HG03095 (cell line): ENCODE measurements at regions not wholly inside any gene's neighbourhood (a gene's known extent, or its start where the extent isn't known, plus 50 kb on each side); places are given as distances from the start of the nearest gene placed in this dataset.
"Not testable (repeated sequence)": the region's sequence is repeated elsewhere in the genome, so short reads cannot be mapped to it uniquely, and the experiment has no call there.

Experiments
- ATAC-seq: cut with Tn5 transposase; IDR thresholded peaks from one replicate; pipeline ENCODE4 v1.9.1; 2021; ENCODE audit warnings: moderate library complexity; ENCODE audit not compliant: unreplicated experiment

GRCh38 chr12:22808860-22809259, 183.9 kb downstream of the ETNK1 start:
- ATAC-seq, result no peak

DNA sequence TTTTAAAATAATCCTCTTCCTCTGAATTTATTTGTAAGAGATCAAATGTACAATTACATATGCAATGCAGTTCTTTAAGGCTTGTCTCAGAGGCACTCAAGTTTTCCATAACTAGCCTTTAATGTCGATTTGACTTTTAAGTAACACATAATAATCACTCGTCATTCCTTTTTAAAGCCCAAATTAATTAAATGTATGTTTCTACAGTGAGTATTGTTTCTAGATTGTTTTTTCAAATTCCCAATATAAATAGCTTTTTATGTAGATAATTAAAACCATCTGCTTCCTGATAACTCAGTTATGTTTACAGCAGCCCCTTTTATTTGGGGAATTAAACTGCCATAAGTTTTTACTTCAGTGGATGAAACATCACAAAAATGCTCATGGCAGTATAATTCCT, 185.1 kb downstream of the ETNK1 start:
- no peak for ATAC-seq

- no peak for ATAC-seq
Observed at GRCh38 chr12:22812531-22812930, 187.6 kb downstream of the ETNK1 start.

DNA sequence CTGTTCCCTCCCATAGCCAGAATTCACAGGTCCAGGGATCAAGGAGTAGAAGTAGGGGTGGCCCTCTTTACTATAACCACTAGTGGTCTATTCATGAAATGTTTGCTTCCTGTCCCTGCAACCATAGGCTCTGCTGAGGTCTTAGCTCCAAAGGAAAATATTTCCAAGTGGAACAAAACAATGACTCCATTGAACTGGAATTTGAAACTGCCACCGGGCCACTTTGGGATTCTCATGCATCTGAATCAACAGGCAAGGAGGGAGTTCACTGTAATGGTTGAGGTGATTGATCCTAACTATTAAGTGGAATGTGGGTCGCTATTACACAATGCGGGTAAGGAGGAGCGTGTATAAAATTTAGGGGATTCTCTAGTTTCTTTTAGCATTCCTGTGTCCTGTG, 197.0 kb downstream of the ETNK1 start:
- no peak for ATAC-seq

- ATAC-seq, result no peak
Observed at GRCh38 chr12:22826026-22826425, 201.1 kb downstream of the ETNK1 start.

GRCh38 chr12:22826446-22826981, 201.5 kb downstream of the ETNK1 start:
- not testable (repeated sequence) for ATAC-seq

DNA sequence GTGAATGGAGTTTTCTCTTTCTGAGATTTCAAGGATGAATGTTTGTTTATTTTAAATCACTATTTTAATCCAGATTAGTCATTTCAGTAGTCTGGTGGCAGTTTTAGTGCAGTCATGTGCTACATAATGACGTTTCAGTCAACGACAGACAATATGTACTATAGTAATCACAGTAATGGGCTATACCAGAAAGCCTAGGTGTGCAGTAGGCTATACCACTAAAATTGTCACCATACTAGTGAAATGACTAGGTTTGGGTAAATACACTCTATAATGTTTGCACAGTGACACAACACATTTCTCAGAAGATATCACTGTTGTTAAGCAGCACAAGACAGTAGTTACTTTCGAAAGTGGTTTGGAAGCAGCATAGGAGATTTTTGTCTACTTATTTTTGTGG, 203.1 kb downstream of the ETNK1 start:
- ATAC-seq, result peak; percentile 65

GRCh38 chr12:22835431-22835830, 210.5 kb downstream of the ETNK1 start:
- no peak for ATAC-seq

DNA sequence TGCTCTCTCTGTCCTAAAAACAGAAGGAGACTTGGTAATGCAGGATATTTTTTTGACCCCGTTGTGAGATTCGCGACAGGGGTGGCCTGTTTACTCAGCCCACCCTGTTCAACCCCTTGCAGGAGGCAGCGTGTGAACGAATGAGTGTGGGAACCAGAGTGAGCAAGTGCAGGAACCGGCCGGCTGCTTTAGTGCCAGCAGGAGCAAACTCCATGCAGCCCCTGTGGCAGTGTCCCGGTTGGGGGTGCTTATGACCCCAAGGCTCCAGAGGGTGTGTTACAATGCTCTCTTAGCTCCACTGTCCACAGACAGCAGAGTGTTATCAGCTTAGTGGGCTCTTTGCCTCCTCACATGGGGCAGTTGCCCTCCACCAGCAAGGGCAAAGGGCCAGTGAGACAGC, 225.2 kb downstream of the ETNK1 start:
- no peak for ATAC-seq

GRCh38 chr12:22851532-22851931, 226.6 kb downstream of the ETNK1 start:
- no peak for ATAC-seq

DNA sequence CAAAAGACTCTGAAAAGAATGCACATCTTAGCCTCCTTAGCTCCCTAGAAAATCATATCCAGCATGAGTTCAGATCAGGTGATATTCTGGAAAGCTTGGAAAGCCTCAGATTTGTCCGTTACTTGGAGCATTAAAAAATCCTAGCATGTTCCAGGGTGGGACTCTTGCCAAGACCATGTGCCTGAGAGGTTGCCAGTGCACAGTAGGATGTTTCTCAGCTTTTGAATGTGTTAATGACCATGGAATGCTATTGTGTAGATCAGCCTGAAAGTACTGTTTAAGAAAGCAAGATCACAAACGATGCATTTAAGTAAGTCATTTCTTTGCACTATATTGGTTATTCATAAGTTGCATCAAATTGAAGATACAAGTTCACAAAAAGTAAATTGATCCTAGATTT, 230.5 kb downstream of the ETNK1 start:
- ATAC-seq, result no peak

- ATAC-seq, result no peak
Observed at GRCh38 chr12:22856178-22856577, 231.2 kb downstream of the ETNK1 start.

GRCh38 chr12:22858849-22859570, 234.0 kb downstream of the ETNK1 start:
- ATAC-seq, result no peak

GRCh38 chr12:22860926-22861325, 236.0 kb downstream of the ETNK1 start:
- ATAC-seq, result no peak

DNA sequence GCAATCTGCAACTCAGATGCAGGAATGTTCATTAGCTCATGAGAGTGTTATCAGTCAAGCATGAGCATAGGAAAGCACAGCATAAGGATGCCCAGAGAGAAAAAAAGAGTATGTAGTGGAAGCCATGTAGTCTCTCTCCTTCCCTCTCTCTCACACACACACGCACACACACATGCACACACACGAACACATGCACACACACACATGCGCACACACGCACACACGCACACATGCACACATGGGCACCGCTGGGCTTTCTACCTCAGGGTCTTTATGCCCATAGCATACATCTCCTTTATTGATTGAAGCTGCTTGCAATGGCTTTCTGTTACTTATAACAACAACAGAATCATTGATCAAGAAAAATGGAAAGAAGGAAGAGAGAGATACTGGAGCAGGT, 240.9 kb downstream of the ETNK1 start:
- no peak for ATAC-seq

DNA sequence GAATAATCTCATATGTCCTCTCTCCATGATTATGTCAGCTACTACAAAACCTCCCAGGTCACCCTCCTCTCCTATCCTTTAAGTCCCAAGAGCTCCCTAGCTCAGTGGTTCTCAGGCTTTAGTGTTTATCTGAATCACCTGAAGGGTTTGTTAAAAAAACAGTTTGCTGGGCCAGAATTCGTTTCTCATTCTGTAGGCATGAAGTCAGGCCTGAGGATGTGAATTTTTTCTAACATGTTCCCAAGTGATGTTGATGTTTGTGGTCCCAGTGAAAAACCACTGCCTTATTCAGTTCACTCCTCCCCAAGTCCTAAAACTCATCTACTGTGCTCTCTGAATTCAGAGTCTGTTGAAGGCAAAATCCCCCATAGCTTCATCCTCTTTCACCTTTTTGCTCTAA, 241.4 kb downstream of the ETNK1 start:
- ATAC-seq, result no peak

- ATAC-seq, result no peak
Observed at GRCh38 chr12:22874151-22874550, 249.2 kb downstream of the ETNK1 start.

DNA sequence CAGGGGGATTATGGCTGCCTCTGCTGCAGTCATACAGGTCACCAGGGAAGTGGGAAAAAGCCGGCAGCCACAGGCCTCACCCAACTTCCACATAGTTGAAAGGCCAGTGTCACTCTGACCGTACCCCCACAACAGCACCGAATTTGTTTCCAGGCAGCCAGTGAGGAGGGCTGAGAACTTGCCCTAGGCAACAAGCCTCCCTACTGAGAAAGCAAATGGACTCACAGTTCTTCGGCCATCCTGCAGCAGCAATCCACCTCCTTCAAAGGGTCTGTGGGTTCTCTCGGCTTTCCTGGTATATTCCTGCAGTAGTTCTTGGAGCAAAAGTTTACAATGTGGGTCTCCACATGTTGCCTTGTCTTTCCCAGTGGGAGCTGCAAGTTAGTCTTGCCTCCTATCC, 251.3 kb downstream of the ETNK1 start:
- ATAC-seq, result no peak

GRCh38 chr12:22879203-22879602, 254.2 kb downstream of the ETNK1 start:
- ATAC-seq, result no peak

DNA sequence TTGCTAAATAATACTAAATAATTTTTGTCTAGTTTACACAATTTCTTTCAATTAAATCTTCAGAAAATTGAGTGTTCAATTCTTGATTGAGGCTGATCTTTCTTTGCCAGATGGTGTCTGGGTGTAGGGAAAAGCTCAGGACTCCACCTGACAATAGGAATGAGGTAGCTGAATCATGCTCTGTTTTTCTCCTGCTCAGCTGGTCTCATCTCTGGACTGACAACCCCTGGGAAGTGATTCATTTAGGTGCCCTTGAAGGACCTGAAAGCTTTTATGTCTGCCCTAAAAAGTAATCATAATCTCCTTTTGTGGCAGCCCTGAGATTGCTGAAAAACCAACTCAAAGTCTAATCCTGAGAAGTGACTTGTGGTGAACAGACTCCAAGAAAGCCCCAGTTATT, 255.4 kb downstream of the ETNK1 start:
- no peak for ATAC-seq

GRCh38 chr12:22880807-22881206, 255.8 kb downstream of the ETNK1 start:
- ATAC-seq, result no peak

DNA sequence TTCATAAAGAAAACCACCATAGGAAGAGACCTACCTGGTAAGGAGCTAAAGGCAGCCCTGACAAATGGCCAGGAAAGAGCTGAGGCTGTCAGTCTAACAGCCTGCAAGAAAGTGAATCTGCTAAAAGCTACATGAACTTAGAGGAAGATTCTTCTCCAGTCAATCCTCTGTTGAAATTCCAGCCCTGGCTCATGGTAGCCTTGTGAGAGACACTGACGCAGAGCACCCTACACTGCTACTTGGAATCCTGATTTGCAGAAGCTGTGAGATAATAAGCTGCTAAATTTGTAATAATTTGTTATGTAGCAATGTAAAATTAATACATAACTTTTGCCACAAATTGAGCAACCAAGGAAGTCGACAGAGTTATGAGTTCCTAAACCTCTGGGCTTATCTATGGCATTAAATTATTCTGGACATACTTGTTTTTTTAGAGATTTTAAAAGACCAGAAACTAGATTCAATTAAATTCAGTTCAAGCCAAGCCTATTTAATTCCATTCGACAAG, 257.0 kb downstream of the ETNK1 start:
- ATAC-seq, result no peak

DNA sequence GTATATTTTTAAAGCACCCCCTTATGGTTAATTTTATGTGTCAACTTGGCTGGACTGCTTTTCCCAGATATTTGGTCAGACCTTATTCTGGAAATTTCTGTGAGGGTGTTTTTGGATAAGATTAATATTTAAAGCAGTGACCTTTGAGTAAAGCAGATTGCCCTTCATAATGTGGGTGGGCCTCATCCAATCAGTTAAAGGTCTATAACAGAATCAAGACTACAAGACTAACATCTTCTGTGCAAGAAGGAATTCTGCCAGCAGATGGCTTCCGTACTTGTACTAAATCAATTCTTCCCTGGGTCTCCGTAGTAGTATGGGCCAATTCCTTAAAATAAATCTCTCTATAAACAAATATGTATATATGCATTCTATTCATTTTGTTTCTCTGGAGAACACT, 257.6 kb downstream of the ETNK1 start:
- ATAC-seq, result no peak
